HG03135 (cell line): ENCODE measurements at regions not wholly inside any gene's neighbourhood (a gene's known extent, or its start where the extent isn't known, plus 50 kb on each side); places are given as distances from the start of the nearest gene placed in this dataset.
A peak's percentile ranks its signal among the peaks of the same experiment; 100 is the strongest.
"Not testable (repeated sequence)": the region's sequence is repeated elsewhere in the genome, so short reads cannot be mapped to it uniquely, and the experiment has no call there.

Experiments used
- ATAC-seq: cut with Tn5 transposase; IDR thresholded peaks from one replicate; pipeline ENCODE4 v1.9.1; 2021; ENCODE audit warnings: mild to moderate bottlenecking, moderate library complexity; ENCODE audit not compliant: unreplicated experiment

GRCh38 chr9:39463696-39464095 is 108.2 kb downstream of the SPATA31A1 start:
- not testable (repeated sequence) for ATAC-seq

DNA sequence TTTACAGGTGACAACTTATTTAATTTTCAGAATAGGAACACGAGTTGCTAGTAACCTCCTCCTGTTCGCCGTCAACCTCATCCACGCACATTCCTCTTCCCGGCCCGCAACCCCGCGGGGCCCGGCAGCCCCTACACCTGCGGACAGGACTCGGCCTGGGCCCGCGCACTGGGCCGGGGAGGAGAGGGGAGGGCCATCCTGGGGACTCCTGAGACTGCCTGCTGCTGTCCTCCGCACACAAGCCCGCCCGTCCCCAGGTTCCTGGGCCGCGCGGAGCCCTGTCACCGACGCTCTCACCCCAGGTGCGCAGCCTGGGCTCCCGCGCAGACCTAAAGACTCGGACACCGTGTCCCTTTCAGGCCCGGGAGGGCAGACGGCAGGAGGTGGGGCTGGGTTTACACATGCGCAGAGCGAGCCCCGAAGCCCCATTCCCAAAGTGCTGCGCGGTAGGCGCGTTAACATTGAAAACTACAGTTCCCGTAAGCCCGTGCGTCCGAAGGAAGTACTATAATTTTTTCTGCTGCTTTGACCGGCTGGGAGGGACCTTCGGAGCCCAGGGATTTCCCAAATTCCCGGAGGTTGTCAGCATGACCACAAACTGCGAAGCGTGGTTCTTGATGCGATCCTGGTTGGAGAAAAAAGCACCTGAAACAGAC is 108.8 kb downstream of the SPATA31A1 start:
- ATAC-seq, result peak; percentile 96

GRCh38 chr9:39474499-39474898 is 119.0 kb downstream of the SPATA31A1 start:
- ATAC-seq, result peak; percentile 100

GRCh38 chr9:39483073-39483472 is 127.6 kb downstream of the SPATA31A1 start:
- not testable (repeated sequence) for ATAC-seq

GRCh38 chr9:39483880-39484279 is 128.4 kb downstream of the SPATA31A1 start:
- ATAC-seq, result peak; percentile 19

- ATAC-seq, result peak; percentile 75
Observed at GRCh38 chr9:39484292-39484691, 128.8 kb downstream of the SPATA31A1 start.

GRCh38 chr9:39487477-39487876 is 132.0 kb downstream of the SPATA31A1 start:
- ATAC-seq, result not testable (repeated sequence)

- not testable (repeated sequence) for ATAC-seq
Observed at GRCh38 chr9:39496248-39496647, 140.8 kb downstream of the SPATA31A1 start.

DNA sequence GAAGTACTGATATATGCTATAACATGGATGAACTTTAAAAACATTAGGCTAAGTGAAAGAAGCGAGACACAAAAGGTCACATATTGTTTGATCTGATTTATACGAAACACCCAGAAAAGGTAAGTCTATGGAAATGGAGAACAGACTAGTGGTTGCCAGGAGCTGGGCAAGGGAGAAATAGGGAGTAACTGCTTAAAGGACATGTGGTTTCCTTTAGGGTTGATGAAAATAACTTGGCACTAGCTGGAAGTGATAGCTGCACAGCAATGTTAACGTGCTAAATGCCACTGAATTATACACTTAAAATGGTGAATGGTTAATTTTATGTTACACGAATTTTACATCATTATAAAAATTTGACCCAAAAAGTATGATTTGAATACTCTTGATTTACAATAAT is 147.7 kb downstream of the SPATA31A1 start:
- ATAC-seq, result not testable (repeated sequence)

DNA sequence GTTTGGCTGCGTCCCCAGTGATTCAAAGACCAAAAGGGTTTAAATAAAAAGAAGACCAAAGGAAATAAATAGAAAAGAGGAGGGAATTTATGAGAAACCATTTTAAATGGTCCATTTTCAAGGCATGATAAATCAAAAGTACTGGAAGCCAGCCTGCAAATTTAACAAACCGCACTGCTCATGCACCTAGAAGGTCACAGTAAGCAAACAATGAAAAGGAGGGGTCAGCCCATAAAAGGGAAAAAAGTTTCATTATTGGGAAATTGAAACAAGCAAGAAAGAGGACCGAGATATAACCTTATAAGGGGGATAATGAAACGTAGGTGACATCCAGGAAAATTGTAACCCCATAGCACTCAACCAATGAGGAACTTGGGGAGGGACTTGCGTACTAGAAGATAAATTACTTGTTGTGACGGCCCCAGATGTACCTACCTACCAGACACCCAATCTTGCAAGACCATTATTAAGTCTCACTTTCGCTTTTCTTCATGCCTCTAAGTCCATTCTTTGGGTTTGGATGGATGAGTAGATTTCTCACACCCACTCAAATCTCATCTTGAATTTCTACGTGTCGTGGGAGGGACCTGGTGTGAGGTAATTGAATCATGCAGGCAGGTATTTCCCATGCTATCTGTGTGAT is 172.0 kb downstream of the SPATA31A1 start:
- not testable (repeated sequence) for ATAC-seq

DNA sequence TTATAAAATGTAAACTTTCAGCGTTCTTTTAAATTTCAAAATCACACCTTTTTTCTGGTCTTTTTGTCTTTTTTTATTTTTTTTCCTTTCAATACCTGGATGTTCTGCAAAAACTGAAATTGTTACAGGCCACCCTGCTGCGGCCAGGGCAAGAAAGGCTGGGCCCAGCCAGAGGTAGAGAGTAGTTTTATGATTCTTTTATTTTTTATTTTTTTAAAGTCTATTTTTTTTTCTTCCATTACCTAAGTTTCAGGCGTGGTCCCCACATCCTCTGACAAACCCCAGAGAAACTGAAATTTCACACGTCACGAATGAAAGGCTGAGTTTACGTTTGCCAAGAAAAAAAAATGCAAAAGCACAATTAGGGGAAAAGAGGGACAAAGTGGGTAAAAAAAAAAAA is 177.1 kb downstream of the SPATA31A1 start:
- not testable (repeated sequence) for ATAC-seq

GRCh38 chr9:39533001-39533762 is 177.7 kb downstream of the SPATA31A1 start:
- ATAC-seq, result not testable (repeated sequence)

DNA sequence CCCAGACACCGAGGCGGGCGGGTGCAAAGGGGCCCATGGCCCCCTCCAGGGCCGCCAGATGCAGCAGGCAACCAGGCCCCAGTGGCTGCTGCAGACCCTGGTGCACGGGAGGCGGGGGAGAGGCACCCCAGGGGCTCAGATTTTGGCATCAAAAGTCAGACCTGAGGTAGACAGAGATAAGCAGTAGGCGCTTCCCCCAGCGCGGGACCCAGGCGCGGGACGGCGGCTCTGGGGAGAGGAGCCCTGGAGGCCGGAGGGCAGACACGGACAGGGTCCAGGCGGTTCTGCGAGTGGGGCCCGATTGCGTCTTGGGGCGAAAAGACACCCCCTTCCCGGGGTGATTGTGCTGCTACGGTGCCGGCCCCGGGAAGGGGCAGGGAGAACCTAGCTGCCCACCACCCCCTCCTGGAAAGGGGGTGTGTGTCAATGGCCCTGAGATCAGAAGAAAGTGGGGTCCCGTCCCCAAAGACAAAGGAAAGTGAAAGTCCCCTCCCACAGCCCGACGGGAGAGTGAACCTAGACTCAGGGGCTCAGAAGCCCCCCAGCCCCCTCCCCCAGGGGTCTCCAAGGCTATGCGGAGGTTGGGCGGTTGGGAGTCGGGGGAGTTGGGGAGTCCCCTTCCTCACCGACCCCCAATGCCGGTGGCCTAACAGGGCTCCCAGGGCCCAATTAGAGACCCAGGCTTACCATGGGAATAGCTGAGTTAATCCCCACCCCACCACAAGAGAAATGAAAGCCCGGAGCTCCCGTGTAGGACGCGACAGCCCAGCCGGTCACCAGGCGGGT is 178.5 kb downstream of the SPATA31A1 start:
- not testable (repeated sequence) for ATAC-seq

- ATAC-seq, result not testable (repeated sequence)
Observed at GRCh38 chr9:39534897-39535296, 179.4 kb downstream of the SPATA31A1 start.

DNA sequence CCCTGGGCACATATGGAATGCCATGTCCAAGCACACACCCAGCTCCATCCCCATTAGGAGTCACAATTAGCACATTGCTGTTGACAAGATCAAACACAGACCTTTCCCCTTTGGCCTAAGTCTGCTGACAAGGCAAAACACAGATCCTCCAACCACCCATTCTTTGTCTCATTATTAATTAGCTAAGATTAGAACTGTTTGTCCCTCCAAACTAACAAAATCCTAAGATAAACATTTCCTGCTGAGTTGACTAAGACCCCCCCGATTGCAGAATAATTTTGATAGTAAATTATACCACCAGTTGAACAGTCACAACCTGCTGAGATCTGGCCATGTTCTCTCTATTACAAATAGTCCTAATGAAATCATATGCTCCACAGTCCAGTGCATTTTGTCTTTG is 186.7 kb downstream of the SPATA31A1 start:
- ATAC-seq, result not testable (repeated sequence)

- ATAC-seq, result not testable (repeated sequence)
Observed at GRCh38 chr9:39545079-39545478, 189.6 kb downstream of the SPATA31A1 start.

GRCh38 chr9:39550573-39550972 is 195.1 kb downstream of the SPATA31A1 start:
- not testable (repeated sequence) for ATAC-seq

DNA sequence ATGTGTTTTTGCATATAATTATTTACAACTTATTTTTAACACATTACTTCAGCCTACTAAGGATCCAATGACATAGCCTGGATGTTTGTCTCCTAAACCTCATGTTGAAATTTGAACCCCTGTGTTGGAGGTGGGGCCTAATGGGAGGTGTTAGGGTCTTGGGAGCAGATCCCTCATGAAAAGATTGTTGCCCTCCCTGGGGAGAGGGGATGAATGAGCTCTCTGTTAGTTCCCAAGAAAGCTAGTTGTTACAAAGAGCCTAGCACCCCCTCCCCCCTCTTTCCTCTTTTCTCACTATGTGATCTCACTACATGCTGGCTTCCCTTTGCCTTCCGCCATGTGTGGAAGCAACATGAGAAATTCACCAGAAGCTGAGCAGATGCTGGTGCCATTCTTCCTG is 196.1 kb downstream of the SPATA31A1 start:
- not testable (repeated sequence) for ATAC-seq

GRCh38 chr9:39552242-39552881 is 196.9 kb downstream of the SPATA31A1 start:
- not testable (repeated sequence) for ATAC-seq

DNA sequence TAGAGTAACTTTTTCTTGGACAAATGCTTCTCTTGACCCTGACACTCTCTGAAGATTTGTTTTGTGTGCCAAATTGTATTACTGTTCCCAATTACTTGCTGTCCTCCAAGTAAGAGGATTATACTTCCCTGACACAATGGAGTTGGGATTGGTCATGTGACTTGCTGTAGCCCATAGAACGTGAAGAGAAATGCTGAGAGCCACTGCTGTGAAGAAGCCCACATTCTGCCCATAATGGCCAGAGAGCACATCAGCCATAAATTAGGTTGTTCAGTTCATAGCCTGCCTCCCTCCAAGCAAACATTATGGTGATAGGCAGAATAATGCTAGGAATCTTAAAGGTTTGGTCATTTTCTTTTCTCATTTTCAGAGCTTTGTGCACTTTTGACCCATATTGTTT is 198.9 kb downstream of the SPATA31A1 start:
- ATAC-seq, result not testable (repeated sequence)
